ENCODE measurements at regions not wholly inside any gene's neighbourhood (a gene's known extent, or its start where the extent isn't known, plus 50 kb on each side); places are given as distances from the start of the nearest gene placed in this dataset.

- Histone ChIP-seq H3K9me3 (ENCODE audit: control insufficient read depth in 2 of 2, low read length in 2 of 2) (no peaks in the 10 kb centered on the region), H3K9ac (ENCODE audit: low read depth in 1 of 2, low read length in 2 of 2) (no peak overlapping the region), H3K4me1 (ENCODE audit: control insufficient read depth in 2 of 2, insufficient read depth in 2 of 2, low read length in 2 of 2) (no peaks in the 10 kb centered on the region), H3K4me3 (ENCODE audit: low read length in 2 of 2) (no peak overlapping the region), H3K36me3 (ENCODE audit: control insufficient read depth in 2 of 2, insufficient read depth in 2 of 2, low read length in 2 of 2) (no peaks in the 10 kb centered on the region), H3K27me3 (ENCODE audit: control insufficient read depth in 2 of 2, insufficient read depth in 2 of 2, low read length in 2 of 2) (no peaks in the 10 kb centered on the region), H3K27ac (ENCODE audit: low read depth in 2 of 2, low read length in 2 of 2) (no peak overlapping the region)
Observed at GRCh38 chr22:49079027-49079725, 748.5 kb downstream of the BRD1 start.

- Histone ChIP-seq H3K4me3 (ENCODE audit: low read length in 2 of 2) (no peak overlapping the region), H3K4me1 (ENCODE audit: control insufficient read depth in 2 of 2, insufficient read depth in 2 of 2, low read length in 2 of 2) (no peaks in the 10 kb centered on the region), H3K9me3 (ENCODE audit: control insufficient read depth in 2 of 2, low read length in 2 of 2) (no peaks in the 10 kb centered on the region), H3K9ac (ENCODE audit: low read depth in 1 of 2, low read length in 2 of 2) (no peak overlapping the region), H3K36me3 (ENCODE audit: control insufficient read depth in 2 of 2, insufficient read depth in 2 of 2, low read length in 2 of 2) (no peaks in the 10 kb centered on the region), H3K27me3 (ENCODE audit: control insufficient read depth in 2 of 2, insufficient read depth in 2 of 2, low read length in 2 of 2) (no peaks in the 10 kb centered on the region), H3K27ac (ENCODE audit: low read depth in 2 of 2, low read length in 2 of 2) (no peak overlapping the region)
Observed at GRCh38 chr22:49078076-49078710, 749.5 kb downstream of the BRD1 start.

- no peaks in the 10 kb centered on the region for H3K9me3 ChIP-seq (ENCODE audit: control insufficient read depth in 2 of 2, low read length in 2 of 2)
- no peak overlapping the region for H3K9ac ChIP-seq (ENCODE audit: low read depth in 1 of 2, low read length in 2 of 2)
- no peak overlapping the region for H3K27ac ChIP-seq (ENCODE audit: low read depth in 2 of 2, low read length in 2 of 2)
- no peaks in the 10 kb centered on the region for H3K27me3 ChIP-seq (ENCODE audit: control insufficient read depth in 2 of 2, insufficient read depth in 2 of 2, low read length in 2 of 2)
- H3K36me3 ChIP-seq (ENCODE audit: control insufficient read depth in 2 of 2, insufficient read depth in 2 of 2, low read length in 2 of 2) = no peaks in the 10 kb centered on the region
- H3K4me3 ChIP-seq (ENCODE audit: low read length in 2 of 2) = no peak overlapping the region
- H3K4me1 ChIP-seq (ENCODE audit: control insufficient read depth in 2 of 2, insufficient read depth in 2 of 2, low read length in 2 of 2) = no peaks in the 10 kb centered on the region
Observed at GRCh38 chr22:49077586-49077985, 750.1 kb downstream of the BRD1 start.

DNA sequence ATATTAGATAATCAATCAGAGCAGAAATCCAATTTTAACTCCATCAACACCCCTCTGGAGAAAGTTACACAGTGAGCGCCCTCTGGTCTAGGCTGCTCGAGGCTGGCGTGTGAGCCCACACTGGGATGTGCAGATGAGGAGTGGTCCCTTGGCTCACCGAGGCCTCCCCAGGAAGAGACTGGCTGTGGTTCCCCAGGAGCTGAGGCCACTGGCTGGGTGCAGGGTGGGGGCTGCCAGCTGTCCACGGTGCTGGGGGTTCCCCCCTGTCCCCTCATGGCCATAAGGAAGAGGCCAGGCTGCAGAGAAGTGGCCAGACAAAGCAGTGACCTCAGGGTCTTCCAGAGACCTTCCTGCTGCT lies 750.7 kb downstream of the BRD1 start:
- H3K9ac ChIP-seq (ENCODE audit: low read depth in 1 of 2, low read length in 2 of 2) = no peak overlapping the region
- no peaks in the 10 kb centered on the region for H3K36me3 ChIP-seq (ENCODE audit: control insufficient read depth in 2 of 2, insufficient read depth in 2 of 2, low read length in 2 of 2)
- H3K4me3 ChIP-seq (ENCODE audit: low read length in 2 of 2) = no peak overlapping the region
- H3K9me3 ChIP-seq (ENCODE audit: control insufficient read depth in 2 of 2, low read length in 2 of 2) = no peaks in the 10 kb centered on the region
- no peaks in the 10 kb centered on the region for H3K4me1 ChIP-seq (ENCODE audit: control insufficient read depth in 2 of 2, insufficient read depth in 2 of 2, low read length in 2 of 2)
- H3K27me3 ChIP-seq (ENCODE audit: control insufficient read depth in 2 of 2, insufficient read depth in 2 of 2, low read length in 2 of 2) = no peaks in the 10 kb centered on the region
- no peak overlapping the region for H3K27ac ChIP-seq (ENCODE audit: low read depth in 2 of 2, low read length in 2 of 2)

DNA sequence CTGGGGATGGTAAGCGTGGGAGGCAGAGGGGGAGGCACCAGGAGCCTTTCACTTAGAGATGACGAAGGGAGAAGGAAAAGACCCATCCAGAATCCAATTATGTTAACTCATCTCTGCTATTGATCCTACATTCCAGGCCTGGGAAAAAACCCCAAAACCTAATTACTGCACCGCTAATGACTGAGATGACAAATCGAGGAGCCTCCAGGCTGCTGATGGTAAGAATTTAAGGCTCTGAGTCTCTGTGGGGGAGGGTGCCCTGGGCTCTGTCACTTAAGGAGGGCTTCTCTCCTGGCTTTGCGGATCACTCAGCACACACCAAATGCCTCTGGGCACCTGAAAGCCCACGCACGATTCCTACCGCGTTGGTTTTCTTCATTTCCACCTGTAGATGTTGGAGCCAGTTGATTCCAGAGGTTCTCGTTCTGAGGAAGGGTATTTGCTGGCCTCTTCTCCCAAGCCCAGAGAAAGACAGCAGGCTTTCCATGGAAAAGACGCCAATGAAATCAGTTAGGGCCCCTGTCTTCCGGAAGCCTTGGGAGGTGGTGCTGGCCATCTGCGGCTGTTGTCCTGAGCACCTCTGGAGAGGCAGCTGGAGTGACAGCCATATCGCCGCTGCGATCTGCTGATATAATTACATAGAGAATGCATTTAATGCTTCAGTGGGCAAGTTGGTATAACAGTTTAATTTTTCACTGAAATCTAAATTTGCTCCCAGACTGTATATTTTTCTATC lies 751.2 kb downstream of the BRD1 start:
- Histone ChIP-seq H3K9me3 (ENCODE audit: control insufficient read depth in 2 of 2, low read length in 2 of 2) (no peaks in the 10 kb centered on the region), H3K4me3 (ENCODE audit: low read length in 2 of 2) (no peak overlapping the region), H3K27ac (ENCODE audit: low read depth in 2 of 2, low read length in 2 of 2) (no peak overlapping the region), H3K4me1 (ENCODE audit: control insufficient read depth in 2 of 2, insufficient read depth in 2 of 2, low read length in 2 of 2) (no peaks in the 10 kb centered on the region), H3K36me3 (ENCODE audit: control insufficient read depth in 2 of 2, insufficient read depth in 2 of 2, low read length in 2 of 2) (no peaks in the 10 kb centered on the region), H3K27me3 (ENCODE audit: control insufficient read depth in 2 of 2, insufficient read depth in 2 of 2, low read length in 2 of 2) (no peaks in the 10 kb centered on the region), H3K9ac (ENCODE audit: low read depth in 1 of 2, low read length in 2 of 2) (no peak overlapping the region)

DNA sequence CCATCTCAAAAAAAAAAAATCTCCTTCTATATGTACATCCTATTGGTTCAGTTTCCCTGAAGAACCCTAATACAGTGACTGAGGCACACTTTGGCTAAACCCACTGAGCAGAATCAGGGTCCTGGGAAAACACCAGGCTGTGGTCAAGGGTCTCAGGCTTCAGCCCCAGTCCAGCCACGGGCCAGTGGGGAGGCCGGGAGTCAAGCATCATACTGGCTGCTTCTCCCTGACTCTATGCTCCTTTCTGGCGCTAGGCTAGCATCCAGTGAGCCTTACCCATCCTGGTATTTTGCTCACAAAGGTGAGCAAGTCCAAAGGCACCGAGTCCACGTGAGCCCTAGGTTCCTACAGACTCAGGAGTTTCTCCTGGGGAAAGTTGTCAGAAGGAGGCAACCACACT lies 752.5 kb downstream of the BRD1 start:
- Histone ChIP-seq H3K9me3 (ENCODE audit: control insufficient read depth in 2 of 2, low read length in 2 of 2) (no peaks in the 10 kb centered on the region), H3K4me3 (ENCODE audit: low read length in 2 of 2) (no peak overlapping the region), H3K9ac (ENCODE audit: low read depth in 1 of 2, low read length in 2 of 2) (no peak overlapping the region), H3K36me3 (ENCODE audit: control insufficient read depth in 2 of 2, insufficient read depth in 2 of 2, low read length in 2 of 2) (no peaks in the 10 kb centered on the region), H3K27me3 (ENCODE audit: control insufficient read depth in 2 of 2, insufficient read depth in 2 of 2, low read length in 2 of 2) (no peaks in the 10 kb centered on the region), H3K4me1 (ENCODE audit: control insufficient read depth in 2 of 2, insufficient read depth in 2 of 2, low read length in 2 of 2) (no peaks in the 10 kb centered on the region), H3K27ac (ENCODE audit: low read depth in 2 of 2, low read length in 2 of 2) (no peak overlapping the region)

GRCh38 chr22:49073873-49074417 lies 753.7 kb downstream of the BRD1 start:
- no peak overlapping the region for H3K27ac ChIP-seq (ENCODE audit: low read depth in 2 of 2, low read length in 2 of 2)
- no peaks in the 10 kb centered on the region for H3K36me3 ChIP-seq (ENCODE audit: control insufficient read depth in 2 of 2, insufficient read depth in 2 of 2, low read length in 2 of 2)
- H3K4me3 ChIP-seq (ENCODE audit: low read length in 2 of 2) = no peak overlapping the region
- no peaks in the 10 kb centered on the region for H3K4me1 ChIP-seq (ENCODE audit: control insufficient read depth in 2 of 2, insufficient read depth in 2 of 2, low read length in 2 of 2)
- no peaks in the 10 kb centered on the region for H3K9me3 ChIP-seq (ENCODE audit: control insufficient read depth in 2 of 2, low read length in 2 of 2)
- H3K27me3 ChIP-seq (ENCODE audit: control insufficient read depth in 2 of 2, insufficient read depth in 2 of 2, low read length in 2 of 2) = no peaks in the 10 kb centered on the region
- H3K9ac ChIP-seq (ENCODE audit: low read depth in 1 of 2, low read length in 2 of 2) = no peak overlapping the region

DNA sequence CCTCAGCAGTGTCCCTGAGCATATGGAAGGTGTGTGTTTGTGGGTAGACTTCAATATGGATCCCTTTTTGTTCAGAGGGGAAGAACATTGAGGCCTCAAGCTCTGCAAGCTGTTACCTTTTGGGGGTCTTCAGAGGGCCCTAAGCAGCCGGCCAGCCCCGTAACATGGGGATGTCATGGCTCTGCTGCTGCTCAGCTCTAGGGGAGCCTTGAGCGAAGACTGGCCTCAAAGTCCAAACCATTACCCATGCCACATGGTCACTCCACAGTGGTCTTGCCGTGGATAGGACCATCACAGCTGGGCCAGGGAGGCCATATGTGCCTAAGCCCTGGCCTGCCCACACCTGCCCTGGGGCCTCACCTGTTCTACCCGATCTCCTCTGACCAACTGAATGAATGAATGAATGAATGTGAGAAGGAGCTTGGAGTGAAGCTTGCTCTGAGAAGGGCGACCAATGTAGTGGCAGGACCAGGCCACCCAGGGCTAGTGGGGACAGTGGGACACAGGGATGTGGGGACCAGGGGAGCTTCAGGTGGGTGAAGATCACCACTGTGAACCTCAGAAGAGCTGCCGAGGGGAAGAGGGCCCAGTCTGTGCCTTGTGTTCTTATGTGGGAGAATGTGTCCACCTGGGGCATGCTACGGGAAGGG lies 754.6 kb downstream of the BRD1 start:
- Histone ChIP-seq H3K4me3 (ENCODE audit: low read length in 2 of 2) (no peak overlapping the region), H3K36me3 (ENCODE audit: control insufficient read depth in 2 of 2, insufficient read depth in 2 of 2, low read length in 2 of 2) (no peaks in the 10 kb centered on the region), H3K4me1 (ENCODE audit: control insufficient read depth in 2 of 2, insufficient read depth in 2 of 2, low read length in 2 of 2) (no peaks in the 10 kb centered on the region), H3K9ac (ENCODE audit: low read depth in 1 of 2, low read length in 2 of 2) (no peak overlapping the region), H3K27ac (ENCODE audit: low read depth in 2 of 2, low read length in 2 of 2) (no peak overlapping the region), H3K27me3 (ENCODE audit: control insufficient read depth in 2 of 2, insufficient read depth in 2 of 2, low read length in 2 of 2) (no peaks in the 10 kb centered on the region), H3K9me3 (ENCODE audit: control insufficient read depth in 2 of 2, low read length in 2 of 2) (no peaks in the 10 kb centered on the region)

DNA sequence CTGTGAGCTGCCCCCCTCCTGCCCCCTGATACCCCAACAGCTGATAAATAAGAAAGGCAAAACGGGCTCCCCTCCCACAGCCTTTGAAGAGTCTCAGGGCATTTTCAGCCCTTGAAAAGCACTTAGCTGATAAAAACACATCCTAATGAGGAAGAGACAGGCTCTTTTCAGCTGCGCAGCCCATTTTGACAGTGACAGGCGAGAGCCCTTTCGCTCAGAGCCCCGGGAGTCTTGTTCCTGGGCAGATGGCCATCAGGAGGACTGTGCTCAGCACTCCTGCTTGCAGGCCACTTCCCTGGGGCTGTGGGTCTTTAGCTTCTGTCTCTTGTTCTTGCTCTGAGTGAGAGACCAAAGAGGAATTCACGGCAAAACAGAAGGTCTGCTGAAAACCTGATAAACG lies 757.2 kb downstream of the BRD1 start:
- H3K27me3 ChIP-seq (ENCODE audit: control insufficient read depth in 2 of 2, insufficient read depth in 2 of 2, low read length in 2 of 2) = no peaks in the 10 kb centered on the region
- no peaks in the 10 kb centered on the region for H3K4me1 ChIP-seq (ENCODE audit: control insufficient read depth in 2 of 2, insufficient read depth in 2 of 2, low read length in 2 of 2)

More for the DNA sequence above, 757.2 kb downstream of the BRD1 start:
- Histone ChIP-seq H3K9me3 (ENCODE audit: control insufficient read depth in 2 of 2, low read length in 2 of 2) (no peaks in the 10 kb centered on the region), H3K9ac (ENCODE audit: low read depth in 1 of 2, low read length in 2 of 2) (no peak overlapping the region), H3K4me3 (ENCODE audit: low read length in 2 of 2) (no peak overlapping the region), H3K36me3 (ENCODE audit: control insufficient read depth in 2 of 2, insufficient read depth in 2 of 2, low read length in 2 of 2) (no peaks in the 10 kb centered on the region), H3K27ac (ENCODE audit: low read depth in 2 of 2, low read length in 2 of 2) (no peak overlapping the region)
